Erythroblast (primary cell): ENCODE measurements at regions not wholly inside any gene's neighbourhood (a gene's known extent, or its start where the extent isn't known, plus 50 kb on each side); places are given as distances from the start of the nearest gene placed in this dataset.

Experiments
- GATA1 ChIP-seq: IDR thresholded peaks from 2 replicates; pipeline ENCODE4 v1.6.1; 2011; ENCODE audit warnings: low read depth, mild to moderate bottlenecking, control low read depth, low read length, moderate library complexity
- POLR2A ChIP-seq: IDR thresholded peaks from 2 replicates; pipeline ENCODE4 v1.6.1; 2011; ENCODE audit warnings: mild to moderate bottlenecking, low read length

GRCh38 chr3:177468331-177468730 is 271.0 kb upstream of the TBL1XR1 start:
- TF ChIP-seq POLR2A (no peak), GATA1 (no peak)
